CD14-positive monocyte (primary cell): ENCODE measurements at regions not wholly inside any gene's neighbourhood (a gene's known extent, or its start where the extent isn't known, plus 50 kb on each side); places are given as distances from the start of the nearest gene placed in this dataset.

Experiments used
- DNase-seq, 3 donors: peaks; one replicate each; pipeline ENCODE4 v3.0.0-alpha.2; 2011 to 2022
- H2AFZ ChIP-seq: 2 replicates; pipeline ENCODE4 v1.6.0; 2012; ENCODE audit warnings: mild to moderate bottlenecking, low read depth, low read length, inconsistent platforms; ENCODE audit not compliant: insufficient read depth, poor library complexity, severe bottlenecking
- H3K27ac ChIP-seq, 2 donors: 1 replicate in 1 of 2; 2 replicates in 1 of 2; pipeline ENCODE4 v1.5.1; 2012 to 2013; ENCODE audit warnings: low read length in 2 of 2, control low read depth in 1 of 2, inconsistent platforms in 1 of 2, low read depth in 1 of 2, mild to moderate bottlenecking in 1 of 2
- H3K27me3 ChIP-seq, 2 donors: one replicate each; pipeline versions ENCODE4 v1.6.0 to v1.6.1; 2011 to 2013; ENCODE audit warnings: low read length in 2 of 2; ENCODE audit not compliant: control insufficient read depth in 2 of 2, insufficient read depth in 2 of 2
- H3K36me3 ChIP-seq, 2 donors: replicated peaks in 1 of 2; 1 replicate in 1 of 2; 2 replicates in 1 of 2; pipeline versions ENCODE4 v1.5.1 to v1.6.1; 2012 to 2013; ENCODE audit warnings: low read length in 2 of 2, control low read depth in 1 of 2, inconsistent platforms in 1 of 2, mild to moderate bottlenecking in 1 of 2; ENCODE audit not compliant: insufficient read depth in 2 of 2, control insufficient read depth in 1 of 2
- H3K4me1 ChIP-seq, 2 donors: 1 replicate in 1 of 2; 2 replicates in 1 of 2; pipeline versions ENCODE4 v1.5.1 to v1.6.1; 2012 to 2013; ENCODE audit warnings: low read length in 2 of 2, control low read depth in 1 of 2, inconsistent platforms in 1 of 2, mild to moderate bottlenecking in 1 of 2, moderate library complexity in 1 of 2; ENCODE audit not compliant: insufficient read depth in 2 of 2, control insufficient read depth in 1 of 2
- H3K4me2 ChIP-seq: replicated peaks from 2 replicates; pipeline ENCODE3; 2012; ENCODE audit warnings: low read length, moderate library complexity, mild to moderate bottlenecking; ENCODE audit not compliant: poor library complexity, severe bottlenecking; ENCODE audit errors: extremely low read depth
- H3K4me3 ChIP-seq, 3 experiments: fragments of 200-600 bp in 1 of 3; sonication (generic) in 1 of 3; replicated peaks in 1 of 3; 1 replicate in 2 of 3; 2 replicates in 1 of 3; pipeline ENCODE4 v1.5.1; 2011 to 2013; ENCODE audit warnings: low read length in 3 of 3, mild to moderate bottlenecking in 3 of 3, control low read depth in 2 of 3, low read depth in 2 of 3, inconsistent platforms in 1 of 3, moderate library complexity in 1 of 3
- H3K79me2 ChIP-seq: 2 replicates; pipeline ENCODE4 v1.6.0; 2012; ENCODE audit warnings: mild to moderate bottlenecking, control low read depth, inconsistent platforms, low read length, moderate library complexity; ENCODE audit not compliant: insufficient read depth
- H3K9ac ChIP-seq: 2 replicates; pipeline ENCODE4 v1.6.0; 2017; ENCODE audit warnings: low read length, mild to moderate bottlenecking; ENCODE audit not compliant: insufficient read depth, poor library complexity, severe bottlenecking
- H3K9me3 ChIP-seq, 2 donors: replicated peaks in 1 of 2; 1 replicate in 1 of 2; 2 replicates in 1 of 2; pipeline versions ENCODE4 v1.5.1 to v1.6.1; 2012 to 2013; ENCODE audit warnings: low read length in 2 of 2, control low read depth in 1 of 2; ENCODE audit not compliant: control insufficient read depth in 1 of 2, insufficient read depth in 1 of 2
- H4K20me1 ChIP-seq: 2 replicates; pipeline ENCODE4 v1.6.0; 2012; ENCODE audit warnings: mild to moderate bottlenecking, low read length, control low read depth, moderate library complexity; ENCODE audit not compliant: insufficient read depth
- H3K27ac Mint-ChIP-seq, 7 donors: one replicate each; pipeline ENCODE4 v1.8.0; 2020; ENCODE audit warnings: mild to moderate bottlenecking in 7 of 7, mixed read lengths in 7 of 7, moderate library complexity in 6 of 7, inconsistent platforms in 2 of 7
- H3K27me3 Mint-ChIP-seq, 3 donors: one replicate each; pipeline ENCODE4 v1.8.0; 2021 to 2022; ENCODE audit warnings: low read depth in 3 of 3, mild to moderate bottlenecking in 3 of 3, mixed read lengths in 3 of 3, moderate library complexity in 3 of 3, inconsistent platforms in 1 of 3
- H3K36me3 Mint-ChIP-seq, 2 donors: one replicate each; pipeline ENCODE4 v1.8.0; 2020; ENCODE audit warnings: mixed read lengths in 2 of 2, inconsistent platforms in 1 of 2, mild to moderate bottlenecking in 1 of 2
- H3K4me1 Mint-ChIP-seq: one replicate; pipeline ENCODE4 v1.8.0; 2020; ENCODE audit warnings: mild to moderate bottlenecking, mixed read lengths
- H3K4me3 Mint-ChIP-seq, 2 donors: one replicate each; pipeline ENCODE4 v1.8.0; 2020; ENCODE audit warnings: mild to moderate bottlenecking in 2 of 2, mixed read lengths in 2 of 2, moderate library complexity in 1 of 2
- H3K9me3 Mint-ChIP-seq, 7 donors: one replicate each; pipeline ENCODE4 v1.8.0; 2020 to 2022; ENCODE audit warnings: mixed read lengths in 7 of 7, mild to moderate bottlenecking in 6 of 7, moderate library complexity in 6 of 7, inconsistent platforms in 2 of 7
- WGBS: methylation state at CpG from one replicate; pipeline ENCODE4 v1.1.5; 2013; ENCODE audit warnings: missing lambda C conversion rate; ENCODE audit not compliant: insufficient coverage; 5-methylcytosine and 5-hydroxymethylcytosine counted together
- intact Hi-C, 2 donors: fragments of 100-400 bp; cut with micrococcal nuclease; formaldehyde crosslinking; loops; one replicate each; pipeline versions ENCODE4 v1.15.0 to v1.15.1; 2023
- TF ChIP-seq, protein P1 (sequence below): fragments of 200-600 bp; IDR thresholded peaks from one replicate; pipeline ENCODE4 v1.8.0; 2022; ENCODE audit warnings: antibody characterized with exemption, mild to moderate bottlenecking

DNA sequence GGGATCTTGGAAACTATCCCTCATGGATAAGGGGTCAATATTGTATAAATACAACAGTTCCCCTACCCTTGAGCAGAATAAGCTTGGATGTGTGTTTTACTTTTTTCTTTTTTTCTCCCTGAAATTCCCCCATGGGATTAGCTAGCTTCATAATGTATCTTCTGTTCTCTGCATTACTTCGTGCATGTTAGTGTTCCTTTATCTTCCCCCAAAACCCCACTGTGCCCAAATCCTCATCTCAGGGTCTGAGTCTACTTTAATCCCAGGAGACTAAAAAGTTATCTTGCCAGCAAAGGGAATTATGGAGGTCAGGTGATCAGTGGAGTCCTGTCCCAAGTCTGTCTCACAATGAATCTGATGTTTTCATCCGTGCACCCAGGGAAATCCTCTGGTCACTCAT, 217.5 kb upstream of the CNTNAP4 start:
- no peaks in the 10 kb centered on the region for H3K36me3 ChIP-seq
- no peak overlapping the region for H2AFZ ChIP-seq
- no peak for DNase-seq
- no peak overlapping the region for H3K4me3 ChIP-seq
- H3K27me3 ChIP-seq = no peaks in the 10 kb centered on the region
- H3K79me2 ChIP-seq = no peaks in the 10 kb centered on the region
- Mint-ChIP-seq H3K27me3 (peaks cover 0 to 3% (median 0%) of the 10 kb centered on the region in 3 donors), H3K27ac (no peak overlapping the region), H3K36me3 (no peaks in the 10 kb centered on the region), H3K4me3 (no peak overlapping the region), H3K4me1 (no peaks in the 10 kb centered on the region), H3K9me3 (peaks cover 0 to 4% (median 0%) of the 10 kb centered on the region in 7 donors)
- H3K9ac ChIP-seq = no peak overlapping the region
- H3K4me2 ChIP-seq = no peak overlapping the region
- intact Hi-C loops = no loop called here
- no CpG with 5 or more reads among the region's 2 CpGs for WGBS
- H3K9me3 ChIP-seq = no peaks in the 10 kb centered on the region
- H3K4me1 ChIP-seq = no peaks in the 10 kb centered on the region
- no peaks in the 10 kb centered on the region for H4K20me1 ChIP-seq
- TF ChIP-seq, protein P1, sequence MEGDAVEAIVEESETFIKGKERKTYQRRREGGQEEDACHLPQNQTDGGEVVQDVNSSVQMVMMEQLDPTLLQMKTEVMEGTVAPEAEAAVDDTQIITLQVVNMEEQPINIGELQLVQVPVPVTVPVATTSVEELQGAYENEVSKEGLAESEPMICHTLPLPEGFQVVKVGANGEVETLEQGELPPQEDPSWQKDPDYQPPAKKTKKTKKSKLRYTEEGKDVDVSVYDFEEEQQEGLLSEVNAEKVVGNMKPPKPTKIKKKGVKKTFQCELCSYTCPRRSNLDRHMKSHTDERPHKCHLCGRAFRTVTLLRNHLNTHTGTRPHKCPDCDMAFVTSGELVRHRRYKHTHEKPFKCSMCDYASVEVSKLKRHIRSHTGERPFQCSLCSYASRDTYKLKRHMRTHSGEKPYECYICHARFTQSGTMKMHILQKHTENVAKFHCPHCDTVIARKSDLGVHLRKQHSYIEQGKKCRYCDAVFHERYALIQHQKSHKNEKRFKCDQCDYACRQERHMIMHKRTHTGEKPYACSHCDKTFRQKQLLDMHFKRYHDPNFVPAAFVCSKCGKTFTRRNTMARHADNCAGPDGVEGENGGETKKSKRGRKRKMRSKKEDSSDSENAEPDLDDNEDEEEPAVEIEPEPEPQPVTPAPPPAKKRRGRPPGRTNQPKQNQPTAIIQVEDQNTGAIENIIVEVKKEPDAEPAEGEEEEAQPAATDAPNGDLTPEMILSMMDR = no peak
- H3K27ac ChIP-seq = no peak overlapping the region

DNA sequence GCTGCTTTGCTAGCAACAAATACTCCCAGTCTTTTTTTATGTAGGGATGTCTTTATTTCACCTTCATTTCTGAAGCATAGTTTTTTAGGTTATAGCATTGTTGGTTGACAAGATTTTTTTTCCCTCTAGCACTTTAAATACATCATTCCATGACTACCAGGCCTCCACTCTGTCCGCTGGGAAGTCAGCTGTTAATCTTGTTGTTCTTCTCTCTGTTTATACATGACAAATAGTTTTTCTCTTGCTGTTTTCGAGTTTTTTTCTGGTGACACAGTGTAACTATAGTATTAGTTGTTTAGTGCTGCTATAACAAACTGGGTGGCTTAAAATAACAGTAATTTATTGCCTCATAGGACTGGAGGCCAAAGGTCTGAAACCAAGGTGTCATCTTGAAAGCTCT, 205.5 kb upstream of the CNTNAP4 start:
- no peak overlapping the region for H3K4me2 ChIP-seq
- intact Hi-C loops = no loop called here
- no peak overlapping the region for H3K27ac ChIP-seq
- no CpG with 5 or more reads among the region's 2 CpGs for WGBS
- peaks cover 0 to 10% (median 4%) of the 10 kb centered on the region in 7 donors for H3K9me3 Mint-ChIP-seq
- TF ChIP-seq, protein P1 = no peak
- no peak for DNase-seq
- no peaks in the 10 kb centered on the region for H3K36me3 Mint-ChIP-seq
- no peaks in the 10 kb centered on the region for H3K4me1 Mint-ChIP-seq
- H3K79me2 ChIP-seq = no peaks in the 10 kb centered on the region
- H3K4me3 ChIP-seq = no peak overlapping the region
- H3K9ac ChIP-seq = no peak overlapping the region
- no peak overlapping the region for H3K27ac Mint-ChIP-seq
- no peaks in the 10 kb centered on the region for H4K20me1 ChIP-seq
- H2AFZ ChIP-seq = no peak overlapping the region
- H3K36me3 ChIP-seq = no peaks in the 10 kb centered on the region
- peaks cover 0 to 3% (median 2%) of the 10 kb centered on the region in 3 donors for H3K27me3 Mint-ChIP-seq
- no peaks in the 10 kb centered on the region for H3K4me1 ChIP-seq
- no peak overlapping the region for H3K4me3 Mint-ChIP-seq
- no peaks in the 10 kb centered on the region for H3K27me3 ChIP-seq
- peaks cover 0 to 4% of the 10 kb centered on the region in 2 donors for H3K9me3 ChIP-seq
